Astrocyte of the cerebellum (primary cell): ENCODE measurements at regions not wholly inside any gene's neighbourhood (a gene's known extent, or its start where the extent isn't known, plus 50 kb on each side); places are given as distances from the start of the nearest gene placed in this dataset.

Experiments
- DNase-seq: peaks from one replicate; pipeline ENCODE4 v3.0.0-alpha.2; 2011; ENCODE audit warnings: low read depth
- H3K4me3 ChIP-seq: 2 replicates; pipeline ENCODE4 v1.5.1; 2011; ENCODE audit warnings: mild to moderate bottlenecking, low read depth, low read length, moderate library complexity
- CTCF ChIP-seq: IDR thresholded peaks from 2 replicates; pipeline ENCODE4 v1.5.1; 2012; ENCODE audit warnings: low read length, low read depth, moderate library complexity, mild to moderate bottlenecking; ENCODE audit errors: missing control alignments
- in situ Hi-C: cut with HindIII; loops from 2 replicates; pipeline ENCODE4 v1.10.0; 2017; ENCODE audit warnings: low sequenced_read_pairs

GRCh38 chr2:111706481-111707001 is 177.5 kb downstream of the ANAPC1 start:
- in situ Hi-C loops = no loop called here
- no peak overlapping the region for H3K4me3 ChIP-seq
- DNase-seq = no peak
- no peak for TF ChIP-seq CTCF

GRCh38 chr2:111707700-111708099 is 176.3 kb downstream of the ANAPC1 start:
- no peak overlapping the region for H3K4me3 ChIP-seq
- DNase-seq = no peak
- in situ Hi-C loops = no loop called here
- TF ChIP-seq CTCF = no peak

GRCh38 chr2:111708476-111709180 is 175.4 kb downstream of the ANAPC1 start:
- TF ChIP-seq CTCF = no peak
- in situ Hi-C loops = no loop called here
- no peak overlapping the region for H3K4me3 ChIP-seq
- peak; percentile 39 for DNase-seq

- in situ Hi-C loops = no loop called here
- DNase-seq = no peak
- TF ChIP-seq CTCF = no peak
- H3K4me3 ChIP-seq = no peak overlapping the region
These were observed 174.7 kb downstream of the ANAPC1 start for GRCh38 chr2:111709321-111709720.

- in situ Hi-C loops = no loop called here
- no peak for TF ChIP-seq CTCF
- H3K4me3 ChIP-seq = no peak overlapping the region
- DNase-seq = peak; percentile 42
These were observed 173.9 kb downstream of the ANAPC1 start for GRCh38 chr2:111710085-111710484.

- in situ Hi-C loops = no loop called here
- TF ChIP-seq CTCF = no peak
- no peak for DNase-seq
- H3K4me3 ChIP-seq = no peak overlapping the region
These were observed 173.4 kb downstream of the ANAPC1 start for GRCh38 chr2:111710613-111711012.
